ENCODE measurements at regions not wholly inside any gene's neighbourhood (a gene's known extent, or its start where the extent isn't known, plus 50 kb on each side); places are given as distances from the start of the nearest gene placed in this dataset.
"Not testable (repeated sequence)": the region's sequence is repeated elsewhere in the genome, so short reads cannot be mapped to it uniquely, and the experiment has no call there.

DNA sequence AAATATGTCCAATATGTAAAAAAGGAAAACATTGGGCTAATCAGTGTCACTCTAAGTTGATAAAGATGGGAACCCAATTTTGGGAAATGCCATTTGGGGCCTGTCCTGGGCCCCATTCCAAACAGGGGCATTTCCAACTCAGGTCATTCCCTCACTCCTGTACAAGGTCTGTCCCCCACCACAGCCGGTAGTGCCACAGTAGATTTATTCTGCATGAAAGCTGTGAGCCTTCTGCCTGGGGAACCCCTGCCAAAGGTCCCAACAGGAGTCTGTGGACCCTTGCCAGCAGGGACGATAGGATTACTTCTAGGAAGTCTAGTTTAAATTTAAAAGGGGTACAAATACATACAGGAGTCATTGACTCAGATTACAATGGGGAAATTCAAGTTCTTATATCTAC lies 317.6 kb upstream of the GNPDA2 start:
- DNase-seq: no peak

DNA sequence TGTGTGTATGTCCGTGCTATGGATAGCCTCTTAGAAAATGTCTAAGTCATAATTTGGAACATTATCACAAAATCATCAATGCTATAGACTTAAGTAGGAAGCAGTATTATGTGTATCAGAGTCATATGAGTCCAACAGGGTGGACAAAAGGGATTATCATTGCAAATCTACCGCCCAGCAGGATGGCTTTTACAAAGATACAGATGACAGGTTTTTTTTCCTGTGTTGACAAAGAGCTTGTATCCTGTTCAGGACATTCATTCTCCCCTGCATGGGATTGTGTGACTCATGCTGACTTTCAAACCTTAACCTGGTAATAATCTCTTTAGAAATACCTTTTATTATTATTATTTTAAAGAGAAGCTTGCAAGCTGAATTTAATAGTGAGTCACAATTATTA lies 310.3 kb upstream of the GNPDA2 start:
- no peak for DNase-seq

DNA sequence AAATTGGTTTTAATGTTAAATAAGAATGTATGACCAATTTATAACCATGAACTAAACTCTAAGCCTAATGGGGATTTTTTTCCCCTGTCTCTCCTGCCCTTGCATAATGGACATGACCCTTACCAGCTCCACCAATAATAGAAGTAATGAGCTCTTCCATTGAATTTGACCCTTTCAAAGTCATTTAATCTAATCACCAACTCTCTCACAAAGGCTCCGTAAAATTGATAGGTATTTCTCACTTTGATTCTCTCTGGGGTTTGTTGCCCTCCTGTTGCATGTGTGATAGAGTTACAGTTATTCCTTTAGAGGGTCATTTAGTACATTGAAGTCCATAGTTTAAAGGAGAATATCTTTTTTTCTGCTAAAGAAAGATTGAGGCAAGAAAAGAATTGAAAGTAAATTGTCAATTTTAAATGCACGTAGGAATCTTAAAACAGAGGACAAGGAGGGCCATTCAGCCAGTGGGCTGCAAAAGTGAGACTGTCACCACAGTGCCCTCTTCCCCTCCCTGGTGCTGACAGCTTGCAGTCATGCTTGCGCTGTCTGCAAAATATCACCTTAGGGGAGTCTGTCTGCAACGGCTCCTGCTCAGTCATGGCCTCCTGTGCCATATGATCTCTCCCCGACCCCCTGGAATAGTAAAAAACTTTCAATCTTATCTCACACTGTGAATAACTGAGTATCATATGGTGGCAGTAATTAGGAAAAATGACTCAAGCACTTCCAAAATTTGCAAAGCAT lies 307.5 kb upstream of the GNPDA2 start:
- DNase-seq: no peak

DNA sequence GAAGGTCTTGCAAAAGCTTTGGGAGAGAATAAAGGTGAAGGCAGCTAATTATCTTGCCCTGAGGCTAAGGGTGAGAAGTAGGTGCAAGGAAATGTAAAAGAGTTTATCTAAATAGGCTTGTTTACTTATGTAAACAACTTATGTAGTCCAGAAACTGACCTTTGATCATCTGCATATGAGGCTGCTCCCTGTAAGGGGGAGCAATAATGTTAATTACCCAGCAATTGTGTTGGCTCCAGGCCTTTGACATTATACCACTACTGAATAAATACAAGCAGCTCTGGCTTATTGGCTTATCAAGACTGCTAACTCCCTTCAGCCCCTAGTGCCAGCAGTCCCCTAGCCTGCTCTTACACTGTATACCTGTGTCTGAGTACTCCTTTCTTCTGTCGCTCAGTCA lies 303.7 kb upstream of the GNPDA2 start:
- DNase-seq: no peak

DNA sequence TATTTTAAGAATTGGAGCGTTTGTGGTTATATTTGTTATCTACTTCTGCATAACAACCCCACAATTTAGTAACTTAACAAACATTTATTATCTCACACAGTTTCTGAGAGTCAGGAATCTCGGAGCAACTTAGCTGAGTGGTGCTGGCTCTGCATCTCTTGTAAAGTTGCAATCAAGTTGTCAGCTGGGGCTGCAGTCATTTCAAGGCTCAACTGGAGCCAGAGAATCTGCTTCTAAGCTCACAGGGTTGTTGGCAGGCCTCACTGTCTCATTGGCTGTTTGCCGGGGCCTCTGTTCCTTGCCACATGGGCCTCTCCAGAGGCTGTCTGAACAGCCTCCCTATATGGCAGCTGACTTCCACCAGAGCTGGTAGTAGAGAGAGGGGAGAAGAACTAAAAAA lies 281.2 kb upstream of the GNPDA2 start:
- DNase-seq: no peak

DNA sequence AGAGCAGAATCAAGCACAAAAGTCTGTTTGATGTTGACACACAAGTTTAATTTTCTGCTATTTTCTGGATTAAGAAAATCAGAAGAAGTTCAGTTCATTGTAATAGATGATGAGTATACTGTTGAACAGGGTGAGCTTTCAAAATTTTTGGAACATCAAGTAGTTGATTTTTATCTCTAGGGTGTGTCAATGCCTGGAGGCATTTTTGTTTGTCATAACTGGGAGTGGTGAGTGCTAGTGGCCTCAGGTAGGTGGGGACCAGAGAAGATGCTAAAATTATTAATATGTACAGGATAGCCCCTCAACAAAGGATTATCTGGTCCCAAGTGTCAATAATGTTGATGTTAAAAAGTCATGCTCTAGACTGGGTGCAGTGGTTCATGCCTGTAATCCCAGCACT lies 279.7 kb upstream of the GNPDA2 start:
- no peak for DNase-seq

DNA sequence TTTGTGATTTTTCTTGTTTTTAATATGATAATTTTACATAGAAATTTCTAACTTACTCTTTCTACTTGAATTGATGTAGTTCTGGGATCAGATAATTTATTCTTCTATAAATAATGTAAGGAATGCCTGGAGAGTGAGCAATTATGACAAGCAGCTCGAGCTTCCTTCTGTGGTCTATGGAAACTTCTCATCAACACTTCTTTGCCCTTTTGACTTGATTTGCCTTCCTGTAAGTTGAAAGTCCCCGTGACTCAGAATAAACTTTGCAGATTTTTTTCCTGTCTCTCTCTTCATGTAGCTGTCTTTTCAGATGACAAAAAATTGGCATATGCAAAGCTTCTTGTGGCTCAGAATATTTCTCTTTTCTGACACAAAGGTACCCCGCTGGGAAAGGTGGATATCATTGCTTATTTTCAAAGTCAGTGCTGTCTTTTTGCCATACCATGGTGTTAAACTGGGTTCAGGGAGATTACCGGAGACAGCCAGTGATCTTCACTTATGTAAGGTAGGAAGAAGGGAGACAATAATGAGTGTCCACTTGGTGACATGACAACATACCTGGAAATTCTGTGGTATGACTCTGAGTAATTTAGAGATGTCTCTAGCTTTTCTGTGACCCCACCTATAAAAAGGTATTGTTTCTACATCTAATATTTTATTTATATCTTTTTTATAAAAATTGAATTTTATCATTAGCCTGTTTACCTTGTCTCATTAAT lies 278.6 kb upstream of the GNPDA2 start:
- DNase-seq: no peak

DNA sequence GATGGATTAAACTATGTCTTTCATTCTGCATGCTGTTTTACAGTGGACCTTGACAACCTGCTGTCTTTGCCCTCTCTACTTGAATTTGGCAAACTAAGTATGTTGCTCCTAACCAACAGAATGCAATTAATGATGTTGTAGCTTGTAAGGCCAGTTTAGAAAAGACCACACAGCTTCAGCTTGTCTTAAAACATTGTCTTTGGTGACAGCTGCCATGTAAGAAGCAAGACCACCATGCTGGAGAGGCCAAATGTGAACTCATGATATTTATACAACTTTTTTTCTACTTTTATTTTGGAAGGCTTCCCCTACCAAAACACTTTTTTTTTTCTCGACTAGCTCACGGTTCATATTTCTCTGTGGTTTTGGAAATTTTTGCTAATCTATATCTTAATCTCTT lies 278.0 kb upstream of the GNPDA2 start:
- no peak for DNase-seq

DNA sequence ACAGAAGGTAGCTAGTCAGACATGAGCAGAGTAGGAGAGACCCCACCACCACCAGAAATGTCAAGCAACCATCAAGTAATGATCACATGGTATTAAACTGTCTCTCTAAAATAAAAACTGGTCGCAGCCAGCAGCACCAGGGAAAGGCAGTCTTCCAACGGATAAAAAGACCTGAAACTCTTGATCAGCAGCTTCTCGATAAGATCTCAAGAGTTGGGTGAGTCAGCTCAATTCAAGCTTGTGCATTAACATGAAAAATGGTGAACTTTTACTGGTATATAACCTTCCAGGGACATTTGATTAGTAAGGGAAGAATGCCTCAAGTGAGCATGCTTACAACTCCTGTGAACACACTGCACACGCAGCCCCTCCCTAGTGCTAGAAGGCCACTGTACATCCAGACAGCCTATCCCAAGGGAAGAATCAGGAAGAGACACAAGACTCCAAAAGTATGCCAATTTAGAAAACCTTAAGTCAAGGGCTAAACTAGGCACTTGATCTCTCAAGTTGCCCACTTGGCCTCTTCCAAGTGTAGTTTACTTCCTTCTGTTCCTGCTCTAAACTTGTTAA lies 270.0 kb upstream of the GNPDA2 start:
- no peak for DNase-seq

DNA sequence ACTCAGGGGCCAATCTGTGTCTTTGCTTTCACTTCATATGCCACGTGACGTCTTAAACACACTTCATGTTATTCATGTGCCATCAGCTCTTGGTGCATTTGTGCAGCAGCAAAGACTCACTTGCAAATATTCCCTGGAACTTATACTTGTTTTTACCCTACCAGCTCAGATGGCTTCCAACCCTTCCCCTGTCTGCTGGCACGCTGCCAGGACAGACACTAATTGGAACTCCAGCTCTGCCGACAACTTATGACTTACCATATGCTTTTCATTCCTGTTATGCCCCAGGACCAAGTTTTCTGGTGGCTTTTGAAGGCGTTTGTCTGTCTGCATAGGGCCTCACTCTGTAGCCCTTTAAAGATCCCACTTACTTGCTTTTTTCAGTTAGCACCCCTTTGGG lies 261.7 kb upstream of the GNPDA2 start:
- DNase-seq: no peak

DNA sequence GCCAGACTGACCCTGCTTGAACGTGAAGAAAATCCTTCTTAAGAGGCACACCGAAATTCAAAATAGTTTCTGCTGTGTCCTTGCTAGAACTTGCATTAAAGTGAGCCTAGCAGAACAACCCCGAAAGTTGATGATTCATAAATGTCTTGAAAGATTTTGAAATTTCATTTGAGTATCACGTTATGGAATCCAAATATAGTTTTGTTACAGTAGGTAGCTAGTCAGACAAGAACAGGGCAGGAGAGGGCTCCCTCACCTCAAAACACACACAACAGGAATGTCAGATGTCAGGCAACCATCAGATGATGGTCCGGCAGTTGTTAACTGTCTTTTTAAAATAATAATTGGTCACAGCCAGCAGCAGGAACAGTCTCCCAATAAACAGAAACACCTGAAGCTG lies 259.6 kb upstream of the GNPDA2 start:
- no peak for DNase-seq

DNA sequence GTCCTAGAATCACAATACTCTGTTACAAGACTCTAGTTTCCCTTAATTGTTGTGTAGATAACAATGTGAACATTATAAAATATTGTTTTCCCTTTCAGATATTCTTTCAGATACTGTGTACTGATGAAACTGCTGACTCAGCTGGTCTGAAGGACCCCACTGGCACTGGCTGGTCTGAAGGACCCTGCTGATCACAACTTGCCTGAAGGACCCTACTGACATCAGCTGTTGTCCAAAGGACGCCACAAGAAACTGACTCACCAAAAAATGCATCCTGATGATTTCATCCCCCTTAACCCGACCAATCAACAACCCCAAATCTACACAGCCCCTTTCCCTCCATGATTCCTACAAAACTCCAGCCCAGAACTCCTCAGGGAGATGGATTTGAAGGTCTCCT lies 258.8 kb upstream of the GNPDA2 start:
- DNase-seq: no peak

DNA sequence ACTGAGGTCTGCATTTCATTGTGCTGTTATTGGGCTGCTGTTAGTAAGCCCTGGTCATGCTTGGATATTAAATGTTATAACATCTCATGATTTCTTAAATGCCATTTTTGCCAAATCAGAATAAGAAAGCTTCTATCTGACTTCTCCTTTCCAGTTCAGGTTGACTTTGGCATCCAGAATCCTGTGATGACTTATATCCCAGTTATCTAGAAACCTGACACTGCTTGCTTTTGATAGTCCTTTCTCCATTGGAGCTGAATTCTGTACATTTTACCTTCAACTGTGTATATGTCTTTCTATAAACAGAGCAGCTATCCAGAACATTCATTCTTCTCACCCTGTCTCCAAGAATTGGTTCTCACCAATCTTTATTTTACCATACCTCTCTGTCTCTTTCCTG lies 257.7 kb upstream of the GNPDA2 start:
- DNase-seq: no peak

DNA sequence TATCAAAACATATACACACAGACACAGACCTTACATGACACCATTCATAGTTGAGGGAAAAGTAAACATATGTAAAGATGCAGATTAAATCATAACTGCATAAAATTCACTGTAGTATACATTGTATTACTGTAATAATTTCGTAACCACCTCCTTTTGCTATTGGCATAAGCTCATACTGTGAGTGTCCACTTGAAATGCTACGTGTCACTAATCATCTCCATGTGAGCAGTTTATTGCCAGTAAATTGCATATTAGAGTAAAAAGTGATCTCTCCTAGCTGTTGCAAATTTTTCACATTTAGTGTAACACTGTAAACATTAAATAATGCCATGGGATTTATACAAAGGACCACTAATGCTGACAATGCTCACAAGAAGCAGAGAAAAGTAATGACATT lies 256.7 kb upstream of the GNPDA2 start:
- DNase-seq: no peak

DNA sequence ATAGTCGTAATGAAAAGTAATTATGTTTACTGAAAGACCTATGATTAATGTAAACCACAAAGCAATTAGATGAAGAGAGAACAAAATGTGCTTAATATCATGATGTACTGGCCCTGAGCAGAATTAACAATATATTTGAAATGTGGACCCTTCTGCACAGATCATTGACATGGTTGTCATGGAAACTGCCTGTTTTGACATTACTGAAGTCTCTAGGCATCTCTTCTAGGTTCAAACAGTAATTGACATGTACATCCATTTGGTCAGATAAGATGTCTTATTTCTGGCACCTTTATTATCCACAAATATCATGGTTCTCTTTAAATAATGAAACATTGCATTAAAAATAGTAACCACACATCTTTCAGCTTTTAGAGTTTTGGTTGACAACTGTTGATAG lies 251.7 kb upstream of the GNPDA2 start:
- no peak for DNase-seq

DNA sequence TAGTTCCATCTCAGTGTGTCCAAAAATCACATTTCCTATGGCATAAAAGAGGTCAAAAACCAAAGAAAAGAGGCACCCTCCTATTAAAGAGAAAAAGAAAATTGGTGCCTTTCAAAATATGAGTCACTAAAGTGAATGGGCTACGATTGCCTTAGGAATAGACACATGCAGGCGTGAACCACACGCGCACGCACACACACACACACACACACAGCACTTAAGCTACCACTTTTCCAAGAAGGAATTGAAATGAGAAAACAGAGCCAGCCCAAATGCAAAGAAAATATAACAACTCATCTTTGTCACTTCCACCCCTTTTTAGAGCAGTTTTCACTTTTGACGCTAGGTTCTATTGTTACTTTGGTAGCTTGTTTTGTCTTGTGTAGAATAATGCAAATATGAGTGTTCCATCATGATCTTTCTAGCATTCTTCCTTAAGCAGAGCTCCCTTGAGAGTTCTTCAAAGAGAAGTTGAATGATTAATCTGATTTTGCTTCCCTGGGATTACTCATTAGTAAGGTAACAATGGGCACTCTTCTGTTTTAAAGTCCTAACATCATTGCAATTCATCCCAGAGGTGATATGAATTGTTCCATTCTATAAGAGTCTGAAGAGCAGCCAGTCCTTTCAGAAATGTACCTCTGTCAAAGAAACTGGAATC lies 239.2 kb upstream of the GNPDA2 start:
- no peak for DNase-seq

DNA sequence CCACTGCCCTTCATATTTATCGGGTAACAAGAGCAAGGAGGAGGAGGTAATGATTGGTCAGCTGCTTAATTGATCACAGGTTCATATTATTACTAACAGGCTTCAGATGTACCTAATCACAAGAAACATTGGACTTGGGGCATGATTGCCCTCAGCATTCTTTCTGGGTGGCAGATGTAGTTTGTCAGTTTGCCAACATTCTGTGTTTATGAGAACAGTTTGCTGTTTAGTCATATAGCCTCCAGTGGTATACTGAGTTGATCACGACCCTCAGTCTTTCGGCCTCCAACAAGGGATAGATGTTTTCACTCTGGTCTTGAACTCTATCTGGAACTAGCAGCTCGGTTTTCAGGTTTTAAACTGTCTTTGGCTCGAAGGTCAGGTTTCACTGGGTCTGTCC lies 237.7 kb upstream of the GNPDA2 start:
- DNase-seq: not testable (repeated sequence)

DNA sequence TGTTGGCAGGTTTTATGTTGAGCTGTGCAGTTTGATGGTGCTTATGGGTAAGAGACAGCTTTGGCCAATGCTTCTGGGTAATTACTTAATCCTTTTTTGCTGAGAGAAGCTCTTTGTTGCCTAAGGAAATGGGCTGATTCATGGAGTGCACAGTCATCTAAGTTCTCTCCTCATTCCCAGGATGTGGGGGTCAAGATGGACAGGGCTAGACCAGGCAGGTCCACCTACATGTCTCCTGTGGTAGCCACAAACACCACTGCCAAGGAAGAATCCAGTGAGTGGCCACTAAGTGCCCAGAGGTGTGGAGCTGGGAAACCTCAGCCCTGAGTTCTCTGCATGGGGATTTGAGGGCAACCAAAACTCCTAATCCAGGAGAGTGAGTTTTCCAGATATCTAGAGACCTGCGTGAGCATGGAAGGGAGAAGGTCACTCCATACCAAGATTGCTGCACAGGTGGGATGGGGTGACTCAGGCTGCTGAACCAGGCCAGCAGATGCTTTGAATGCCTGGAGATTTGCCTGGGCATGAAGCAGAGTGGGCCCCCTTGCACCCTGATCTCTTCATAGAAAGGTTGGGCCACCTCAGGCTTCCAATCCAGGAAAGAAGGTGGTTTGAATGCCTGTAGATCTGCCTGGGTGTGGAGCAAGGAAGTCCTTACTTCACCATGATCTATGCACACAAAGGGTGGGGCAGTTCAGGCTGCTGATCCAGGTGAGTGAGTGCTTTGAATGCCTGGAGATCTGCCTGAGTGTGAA lies 234.8 kb upstream of the GNPDA2 start:
- no peak for DNase-seq

DNA sequence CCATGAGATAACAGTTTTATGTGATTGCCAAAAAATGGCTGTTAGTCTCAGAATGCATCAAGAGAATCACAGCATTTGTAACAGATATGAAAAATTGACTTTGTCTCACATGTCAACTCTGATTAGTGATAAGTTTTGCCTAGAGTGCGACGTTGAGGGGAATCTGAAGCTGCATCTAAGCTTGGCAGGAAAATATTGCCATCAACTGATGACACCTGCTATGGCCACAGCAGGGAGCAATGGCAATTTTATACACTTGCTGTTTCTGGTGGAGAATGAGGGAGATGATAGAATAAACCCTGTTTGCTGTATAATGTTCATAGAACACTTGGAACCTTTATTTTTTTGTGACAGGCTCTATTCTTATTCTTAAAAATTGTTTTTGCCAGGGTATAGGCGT lies 205.4 kb upstream of the GNPDA2 start:
- no peak for DNase-seq

DNA sequence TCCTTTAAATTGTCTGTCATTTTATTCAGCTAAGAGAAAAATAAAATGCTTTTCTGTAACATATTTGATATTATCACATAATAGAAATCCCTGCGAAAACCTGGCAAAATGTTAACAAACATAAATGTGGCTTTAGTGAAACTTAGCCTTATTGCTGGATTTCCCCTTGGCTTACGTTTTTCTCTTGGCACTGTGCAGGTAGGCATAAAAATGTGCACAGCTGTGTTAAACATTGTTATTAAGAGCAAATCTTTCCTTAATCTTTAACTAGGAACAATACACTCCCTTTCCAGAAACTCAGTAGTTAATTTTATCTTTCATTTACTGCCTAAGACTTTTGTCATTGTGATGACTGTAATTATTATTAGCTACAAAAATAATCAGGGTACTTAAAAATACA lies 202.4 kb upstream of the GNPDA2 start:
- DNase-seq: no peak

DNA sequence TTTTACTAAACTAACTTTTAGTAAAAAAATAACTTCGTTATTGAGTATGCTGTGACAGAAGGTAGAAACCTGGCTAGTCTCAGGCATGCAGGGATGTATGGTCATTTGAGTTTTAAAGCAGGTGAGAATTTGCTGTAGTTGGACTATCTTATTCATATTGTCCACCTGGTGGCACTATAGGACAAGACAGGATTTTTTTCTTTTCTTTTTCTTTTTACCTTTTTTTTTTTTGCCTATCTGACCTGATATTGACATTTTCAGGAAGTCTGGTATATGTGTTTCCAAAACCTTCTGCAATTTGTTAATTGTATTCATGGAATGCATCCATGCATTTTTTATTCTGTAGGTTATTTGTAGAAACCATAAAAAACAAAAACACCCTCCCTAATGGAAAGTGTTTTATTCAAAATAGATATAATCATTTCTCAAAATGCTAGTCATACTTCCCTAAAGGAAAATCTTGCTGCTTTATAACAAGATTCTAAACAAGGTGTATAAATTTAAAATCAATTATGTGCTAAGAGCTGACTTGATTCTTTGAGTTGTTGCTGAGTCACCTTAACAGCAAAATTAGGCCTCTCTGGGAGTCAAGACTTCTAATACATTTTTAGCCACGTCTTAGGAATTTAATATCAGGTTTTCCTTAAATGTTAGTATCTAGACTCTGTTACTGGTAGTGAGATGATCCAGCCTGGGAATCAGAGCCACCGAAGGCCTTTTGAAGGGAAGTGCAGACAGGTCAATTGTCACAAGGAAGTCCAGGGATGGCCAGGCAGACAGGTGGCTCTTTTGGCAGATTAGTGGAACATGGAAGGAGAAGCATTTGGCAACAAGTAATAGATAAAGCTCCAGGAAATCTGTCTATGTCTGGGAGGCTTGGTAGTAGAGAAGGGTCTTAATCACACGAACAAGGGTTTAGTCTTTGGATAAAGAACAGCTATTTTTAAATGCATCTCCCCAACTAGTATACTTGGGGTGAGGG lies 201.3 kb upstream of the GNPDA2 start:
- no peak for DNase-seq

DNA sequence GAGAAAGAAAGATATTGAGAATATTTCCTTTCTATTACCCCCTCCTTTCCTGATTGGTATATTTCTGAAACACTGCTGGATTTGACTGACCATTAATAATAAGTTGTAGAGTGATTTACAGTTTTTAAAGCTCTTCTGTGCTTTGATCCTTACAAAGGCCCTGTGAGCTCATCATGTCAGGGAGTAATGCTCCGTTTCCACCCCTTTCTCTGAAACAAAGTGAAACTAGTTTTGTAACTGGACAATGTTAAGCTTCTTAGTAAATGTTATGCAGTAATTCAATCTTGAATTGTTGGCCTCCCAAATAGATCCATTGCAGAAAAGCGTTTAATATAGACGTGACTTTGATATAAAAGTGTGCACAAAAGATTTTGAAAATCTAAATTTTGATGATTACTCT lies 190.1 kb upstream of the GNPDA2 start:
- DNase-seq: no peak

Data from SHP77 treated with DMSO at 0.1 percent for 48 hours (cell line).